ENCODE measurements at regions not wholly inside any gene's neighbourhood (a gene's known extent, or its start where the extent isn't known, plus 50 kb on each side); places are given as distances from the start of the nearest gene placed in this dataset.

- DNase-seq (no peak), ATAC-seq (replicated peaks) (no peak)
- Mint-ChIP-seq H3K27ac (no peak overlapping the region), H3K4me3 (no peak overlapping the region), H3K36me3 (ENCODE audit: insufficient read depth) (no peaks in the 10 kb centered on the region), H3K4me1 (ENCODE audit: low read depth in 2 of 2) (no peaks in the 10 kb centered on the region), H3K27me3 (peaks cover 20 to 38% of the 10 kb centered on the region in 2 donors), H3K9me3 (no peaks in the 10 kb centered on the region)
These were observed 53.1 kb upstream of the BCO1 start for GRCh38 chr16:81185416-81185815.

- H3K27me3 Mint-ChIP-seq: peaks cover 8 to 40% of the 10 kb centered on the region in 2 donors
These were observed 57.3 kb upstream of the BCO1 start for GRCh38 chr16:81181013-81181720.

GRCh38 chr16:81180578-81180977, 57.9 kb upstream of the BCO1 start:
- Mint-ChIP-seq H3K9me3 (no peaks in the 10 kb centered on the region), H3K27me3 (peaks cover 7 to 39% of the 10 kb centered on the region in 2 donors), H3K4me3 (no peak overlapping the region), H3K4me1 (ENCODE audit: low read depth in 2 of 2) (no peaks in the 10 kb centered on the region), H3K36me3 (ENCODE audit: insufficient read depth) (peaks cover 4% of the 10 kb centered on the region), H3K27ac (no peak overlapping the region)
- ATAC-seq (replicated peaks) (no peak), DNase-seq (no peak)

More at GRCh38 chr16:81181013-81181720, 57.3 kb upstream of the BCO1 start:
- no peak for DNase-seq
- Mint-ChIP-seq H3K9me3 (no peaks in the 10 kb centered on the region), H3K36me3 (ENCODE audit: insufficient read depth) (peaks cover 4% of the 10 kb centered on the region), H3K4me3 (no peak overlapping the region), H3K27ac (no peak overlapping the region), H3K4me1 (ENCODE audit: low read depth in 2 of 2) (no peaks in the 10 kb centered on the region)
- no peak for ATAC-seq (replicated peaks)

GRCh38 chr16:81179219-81179618, 59.3 kb upstream of the BCO1 start:
- H3K9me3 Mint-ChIP-seq: no peaks in the 10 kb centered on the region
- peaks cover 7 to 26% of the 10 kb centered on the region in 2 donors for H3K27me3 Mint-ChIP-seq
- H3K4me1 Mint-ChIP-seq (ENCODE audit: low read depth in 2 of 2): no peaks in the 10 kb centered on the region
- ATAC-seq (replicated peaks): no peak
- DNase-seq: no peak
- H3K27ac Mint-ChIP-seq: no peak overlapping the region
- H3K4me3 Mint-ChIP-seq: no peak overlapping the region
- H3K36me3 Mint-ChIP-seq (ENCODE audit: insufficient read depth): peaks cover 4% of the 10 kb centered on the region

- no peak for ATAC-seq (replicated peaks)
- Mint-ChIP-seq H3K4me3 (no peak overlapping the region), H3K4me1 (ENCODE audit: low read depth in 2 of 2) (no peaks in the 10 kb centered on the region), H3K9me3 (no peaks in the 10 kb centered on the region), H3K27ac (no peak overlapping the region), H3K27me3 (peaks cover 10 to 27% of the 10 kb centered on the region in 2 donors), H3K36me3 (ENCODE audit: insufficient read depth) (peaks cover 4% of the 10 kb centered on the region)
- no peak for DNase-seq
These were observed 63.1 kb upstream of the BCO1 start for GRCh38 chr16:81175325-81175891.

- Mint-ChIP-seq H3K4me1 (ENCODE audit: low read depth in 2 of 2) (no peaks in the 10 kb centered on the region), H3K4me3 (no peak overlapping the region), H3K36me3 (ENCODE audit: insufficient read depth) (peaks cover 4% of the 10 kb centered on the region), H3K9me3 (no peaks in the 10 kb centered on the region), H3K27me3 (peaks cover 16 to 29% of the 10 kb centered on the region in 2 donors), H3K27ac (no peak overlapping the region)
- ATAC-seq (replicated peaks) (no peak), DNase-seq (no peak)
These were observed 63.7 kb upstream of the BCO1 start for GRCh38 chr16:81174644-81175324.

- DNase-seq (no peak), ATAC-seq (replicated peaks) (no peak)
- Mint-ChIP-seq H3K4me1 (ENCODE audit: low read depth in 2 of 2) (no peaks in the 10 kb centered on the region), H3K27me3 (peaks cover 16 to 26% of the 10 kb centered on the region in 2 donors), H3K36me3 (ENCODE audit: insufficient read depth) (peaks cover 4% of the 10 kb centered on the region), H3K9me3 (no peaks in the 10 kb centered on the region), H3K27ac (no peak overlapping the region), H3K4me3 (no peak overlapping the region)
These were observed 65.5 kb upstream of the BCO1 start for GRCh38 chr16:81172769-81173658.

- Mint-ChIP-seq H3K9me3 (no peaks in the 10 kb centered on the region), H3K36me3 (ENCODE audit: insufficient read depth) (no peaks in the 10 kb centered on the region), H3K4me1 (ENCODE audit: low read depth in 2 of 2) (no peaks in the 10 kb centered on the region), H3K4me3 (no peak overlapping the region), H3K27me3 (peaks cover 18 to 42% of the 10 kb centered on the region in 2 donors), H3K27ac (no peak overlapping the region)
- no peak for DNase-seq
- no peak for ATAC-seq (replicated peaks)
These were observed 67.7 kb upstream of the BCO1 start for GRCh38 chr16:81170824-81171223.

- Mint-ChIP-seq H3K27me3 (peaks cover 21 to 65% of the 10 kb centered on the region in 2 donors), H3K4me1 (ENCODE audit: low read depth in 2 of 2) (no peaks in the 10 kb centered on the region), H3K9me3 (no peaks in the 10 kb centered on the region), H3K4me3 (no peak overlapping the region), H3K36me3 (ENCODE audit: insufficient read depth) (no peaks in the 10 kb centered on the region), H3K27ac (no peak overlapping the region)
- DNase-seq (no peak), ATAC-seq (replicated peaks) (no peak)
These were observed 70.1 kb upstream of the BCO1 start for GRCh38 chr16:81168406-81168805.

- Mint-ChIP-seq H3K27me3 (peaks cover 21 to 65% of the 10 kb centered on the region in 2 donors), H3K4me3 (no peak overlapping the region), H3K27ac (no peak overlapping the region), H3K36me3 (ENCODE audit: insufficient read depth) (no peaks in the 10 kb centered on the region), H3K4me1 (ENCODE audit: low read depth in 2 of 2) (no peaks in the 10 kb centered on the region), H3K9me3 (no peaks in the 10 kb centered on the region)
- DNase-seq: no peak
- ATAC-seq (replicated peaks): no peak
These were observed 70.6 kb upstream of the BCO1 start for GRCh38 chr16:81167851-81168250.

GRCh38 chr16:81166417-81167300, 70.5 kb upstream of the GCSH start:
- H3K4me1 Mint-ChIP-seq (ENCODE audit: low read depth in 2 of 2): no peaks in the 10 kb centered on the region
- ATAC-seq (replicated peaks) (no peak), DNase-seq (no peak)
- H3K27me3 Mint-ChIP-seq: peaks cover 20 to 64% of the 10 kb centered on the region in 2 donors
- no peak overlapping the region for H3K27ac Mint-ChIP-seq
- H3K4me3 Mint-ChIP-seq: no peak overlapping the region
- no peaks in the 10 kb centered on the region for H3K36me3 Mint-ChIP-seq (ENCODE audit: insufficient read depth)
- no peaks in the 10 kb centered on the region for H3K9me3 Mint-ChIP-seq

- Mint-ChIP-seq H3K27me3 (peaks cover 13 to 63% of the 10 kb centered on the region in 2 donors), H3K4me3 (no peak overlapping the region), H3K9me3 (no peaks in the 10 kb centered on the region), H3K27ac (no peak overlapping the region), H3K36me3 (ENCODE audit: insufficient read depth) (no peaks in the 10 kb centered on the region), H3K4me1 (ENCODE audit: low read depth in 2 of 2) (no peaks in the 10 kb centered on the region)
- ATAC-seq (replicated peaks): no peak
- no peak for DNase-seq
These were observed 69.4 kb upstream of the GCSH start for GRCh38 chr16:81165411-81166097.

All from effector memory CD8-positive, alpha-beta T cell (primary cell).